GM12878 (cell line): ENCODE measurements at regions not wholly inside any gene's neighbourhood (a gene's known extent, or its start where the extent isn't known, plus 50 kb on each side); places are given as distances from the start of the nearest gene placed in this dataset.

Experiments
- ATAC-seq: fragments of 200-7000 bp; cut with Tn5 transposase; 3 replicates; pipeline ENCODE4 v1.9.1; 2020; ENCODE audit warnings: mild to moderate bottlenecking, moderate library complexity
- BruUV-seq: library from RNA; stranded (reverse); fragments of 400-500 nt; replicated peaks from 2 replicates; lab custom pipeline; 2021; lab: Mats Ljungman, UMichigan
- CTCF ChIA-PET: fragments of 300-600 bp; sonication (Branson Sonifier 250); formaldehyde crosslinking; extraction: SDS; loops from one replicate; lab custom pipeline; 2021; ENCODE audit warnings: inconsistent platforms; lab: Yijun Ruan, JAX
- POLR2A ChIA-PET: fragments of 350-600 bp; formaldehyde crosslinking; extraction: SDS; loops from one replicate; lab custom pipeline; 2021; ENCODE audit warnings: inconsistent platforms; lab: Charles Lee
- RAD21 ChIA-PET: fragments of 300-600 bp; sonication (Branson Sonifier 250); formaldehyde crosslinking; loops from one replicate; lab custom pipeline; 2023; ENCODE audit warnings: antibody characterized with exemption; ENCODE audit not compliant: unreplicated experiment; lab: Charles Lee
- SMC1A ChIA-PET: fragments of 300-600 bp; sonication (Branson Sonifier 250); formaldehyde crosslinking; loops from one replicate; lab custom pipeline; 2023; ENCODE audit not compliant: unreplicated experiment, uncharacterized antibody; lab: Charles Lee
- DNase-seq: peaks from one replicate; pipeline ENCODE4 v3.0.0-alpha.2; 2011; ENCODE audit warnings: low read depth, low spot score
- FAIRE-seq: peaks from 3 replicates; lab custom pipeline; 2011; peaks lifted over from hg19 to GRCh38; lab: Jason Lieb, UNC
- H2AFZ ChIP-seq: 2 replicates; pipeline ENCODE4 v1.6.0; 2011; ENCODE audit warnings: low read depth, low read length, control low read depth; ENCODE audit not compliant: control insufficient read depth
- H3K27ac ChIP-seq: 2 replicates; pipeline ENCODE4 v1.5.1; 2011; ENCODE audit warnings: control low read depth; ENCODE audit not compliant: control insufficient read depth, insufficient read depth
- H3K27me3 ChIP-seq, 2 experiments: replicated peaks in 1 of 2; 2 replicates each; pipeline versions ENCODE4 v1.6.0 to v1.6.1; 2011; ENCODE audit warnings: low read length in 1 of 2; ENCODE audit not compliant: control insufficient read depth in 2 of 2, insufficient read depth in 2 of 2
- H3K36me3 ChIP-seq, 2 experiments: 2 replicates each; pipeline ENCODE4 v1.5.1; 2011; ENCODE audit warnings: low read length in 1 of 2; ENCODE audit not compliant: control insufficient read depth in 2 of 2, insufficient read depth in 2 of 2
- H3K4me1 ChIP-seq: 2 replicates; pipeline ENCODE4 v1.6.1; 2011; ENCODE audit warnings: mild to moderate bottlenecking, low read length, moderate library complexity, mixed read lengths; ENCODE audit not compliant: control insufficient read depth, insufficient read depth
- H3K4me2 ChIP-seq: 2 replicates; pipeline ENCODE4 v1.6.0; 2011; ENCODE audit warnings: control low read depth; ENCODE audit not compliant: control insufficient read depth, insufficient read depth
- H3K4me3 ChIP-seq: fragments of 200-600 bp; sonication (generic); 2 replicates; pipeline ENCODE4 v1.5.1; 2016
- H3K79me2 ChIP-seq: 2 replicates; pipeline ENCODE4 v1.6.0; 2011; ENCODE audit warnings: low read length; ENCODE audit not compliant: control insufficient read depth, insufficient read depth
- H3K9ac ChIP-seq: 2 replicates; pipeline ENCODE4 v1.8.0; 2011; ENCODE audit warnings: low read length, control low read depth, mixed read lengths; ENCODE audit not compliant: control insufficient read depth, insufficient read depth
- H3K9me3 ChIP-seq: replicated peaks from 3 replicates; pipeline ENCODE4 v1.5.1; 2011; ENCODE audit warnings: mild to moderate bottlenecking, low read length; ENCODE audit not compliant: control insufficient read depth, insufficient read depth
- H4K20me1 ChIP-seq: 2 replicates; pipeline ENCODE4 v1.6.0; 2011; ENCODE audit not compliant: control insufficient read depth, insufficient read depth
- DPF2 ChIP-seq: fragments of 450-650 bp; IDR thresholded peaks from 2 replicates; pipeline ENCODE4 v1.6.1; 2017; ENCODE audit warnings: mild to moderate bottlenecking
- IKZF2 ChIP-seq, 2 experiments: fragments of 450-650 bp; IDR thresholded peaks; 2 replicates each; pipeline ENCODE4 v1.6.1; 2017; ENCODE audit warnings: mild to moderate bottlenecking in 2 of 2, moderate library complexity in 2 of 2
- RB1 ChIP-seq: fragments of 450-650 bp; formaldehyde crosslinking; IDR thresholded peaks from 2 replicates; pipeline ENCODE4 v1.6.1; 2017; ENCODE audit warnings: mild to moderate bottlenecking, borderline replicate concordance
- SMAD1 ChIP-seq: fragments of 450-650 bp; IDR thresholded peaks from 2 replicates; pipeline ENCODE4 v1.6.1; 2018; ENCODE audit warnings: mild to moderate bottlenecking, low read depth; ENCODE audit not compliant: partially characterized antibody
- USF1 ChIP-seq: IDR thresholded peaks from 2 replicates; pipeline ENCODE4 v1.6.1; 2011; ENCODE audit warnings: borderline replicate concordance, low read depth, mild to moderate bottlenecking, moderate library complexity, mixed read lengths, low read length; ENCODE audit not compliant: insufficient read depth; ENCODE audit errors: extremely low read length
- ZNF622 ChIP-seq: fragments of 450-650 bp; IDR thresholded peaks from 2 replicates; pipeline ENCODE4 v1.6.1; 2017; ENCODE audit warnings: mild to moderate bottlenecking, inconsistent platforms
- ZZZ3 ChIP-seq: IDR thresholded peaks from 2 replicates; pipeline ENCODE4 v1.6.1; 2011; ENCODE audit warnings: low read depth; ENCODE audit not compliant: control insufficient read depth, insufficient read length
- WGBS: methylation state at CpG from one replicate; pipeline ENCODE4 v1.1.6; 2016; ENCODE audit warnings: low lambda C conversion rate; ENCODE audit not compliant: insufficient replicate concordance, insufficient coverage; ENCODE audit errors: missing lambda C conversion rate; 5-methylcytosine and 5-hydroxymethylcytosine counted together
- in situ Hi-C: fragments of 300-500 bp; cut with MboI; formaldehyde crosslinking; loops from 9 replicates; pipeline ENCODE4 v1.14.3; 2018; ENCODE audit warnings: mixed read lengths
- intact Hi-C: fragments of 100-400 bp; cut with micrococcal nuclease; formaldehyde crosslinking; loops from one replicate; pipeline ENCODE4 v1.14.2; 2022; ENCODE audit not compliant: unreplicated experiment
- TF ChIP-seq, protein P1 (sequence below): fragments of 450-650 bp; IDR thresholded peaks from 2 replicates; pipeline ENCODE4 v1.6.1; 2017; ENCODE audit warnings: antibody characterized with exemption, mild to moderate bottlenecking, moderate library complexity
- TF ChIP-seq, protein P2 (sequence below): IDR thresholded peaks from 2 replicates; pipeline ENCODE4 v1.6.1; 2012; ENCODE audit warnings: low read depth, low read length, improper control_type of control experiment

DNA sequence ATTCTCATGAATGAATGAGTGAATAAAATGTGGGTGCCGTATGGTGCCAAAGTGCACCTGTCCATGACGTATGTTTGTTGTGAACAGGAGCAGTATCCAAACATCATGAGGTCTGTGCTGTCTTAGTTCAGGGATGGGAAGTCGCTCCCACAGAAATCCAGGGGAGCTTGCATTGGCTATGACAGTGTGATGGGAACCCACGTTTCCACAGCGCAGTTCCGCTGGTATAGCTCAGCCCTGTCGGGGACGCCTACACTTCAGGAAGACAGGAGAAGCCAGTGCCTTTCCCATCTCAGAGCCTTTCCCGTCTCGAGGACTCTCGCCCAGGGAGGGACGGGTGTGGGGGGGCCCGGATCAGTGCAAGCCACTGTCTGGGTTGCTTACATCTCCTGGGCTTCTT, 69.8 kb downstream of the DACT2 start:
- ChIA-PET RAD21 (no interaction called here), CTCF (no interaction called here), SMC1A (no interaction called here), POLR2A (no interaction called here)
- ATAC-seq = no peak
- no TSS peak for BruUV-seq
- H3K4me2 ChIP-seq = no peak overlapping the region
- no peak for DNase-seq
- no peaks in the 10 kb centered on the region for H3K79me2 ChIP-seq
- in situ Hi-C loops (no loop called here), intact Hi-C loops (no loop called here)
- H2AFZ ChIP-seq = no peak overlapping the region
- WGBS = 11% methylated on average over 12 of the region's 13 CpGs
- no peak overlapping the region for H3K27ac ChIP-seq
- no peak overlapping the region for H3K4me3 ChIP-seq
- no peak for TF ChIP-seq IKZF2 (IDR thresholded peaks at IDR 0.05)
- no peak for TF ChIP-seq DPF2
- no peak for TF ChIP-seq RB1
- no peak for TF ChIP-seq ZZZ3
- TF ChIP-seq SMAD1 = no peak
- TF ChIP-seq, protein P1, sequence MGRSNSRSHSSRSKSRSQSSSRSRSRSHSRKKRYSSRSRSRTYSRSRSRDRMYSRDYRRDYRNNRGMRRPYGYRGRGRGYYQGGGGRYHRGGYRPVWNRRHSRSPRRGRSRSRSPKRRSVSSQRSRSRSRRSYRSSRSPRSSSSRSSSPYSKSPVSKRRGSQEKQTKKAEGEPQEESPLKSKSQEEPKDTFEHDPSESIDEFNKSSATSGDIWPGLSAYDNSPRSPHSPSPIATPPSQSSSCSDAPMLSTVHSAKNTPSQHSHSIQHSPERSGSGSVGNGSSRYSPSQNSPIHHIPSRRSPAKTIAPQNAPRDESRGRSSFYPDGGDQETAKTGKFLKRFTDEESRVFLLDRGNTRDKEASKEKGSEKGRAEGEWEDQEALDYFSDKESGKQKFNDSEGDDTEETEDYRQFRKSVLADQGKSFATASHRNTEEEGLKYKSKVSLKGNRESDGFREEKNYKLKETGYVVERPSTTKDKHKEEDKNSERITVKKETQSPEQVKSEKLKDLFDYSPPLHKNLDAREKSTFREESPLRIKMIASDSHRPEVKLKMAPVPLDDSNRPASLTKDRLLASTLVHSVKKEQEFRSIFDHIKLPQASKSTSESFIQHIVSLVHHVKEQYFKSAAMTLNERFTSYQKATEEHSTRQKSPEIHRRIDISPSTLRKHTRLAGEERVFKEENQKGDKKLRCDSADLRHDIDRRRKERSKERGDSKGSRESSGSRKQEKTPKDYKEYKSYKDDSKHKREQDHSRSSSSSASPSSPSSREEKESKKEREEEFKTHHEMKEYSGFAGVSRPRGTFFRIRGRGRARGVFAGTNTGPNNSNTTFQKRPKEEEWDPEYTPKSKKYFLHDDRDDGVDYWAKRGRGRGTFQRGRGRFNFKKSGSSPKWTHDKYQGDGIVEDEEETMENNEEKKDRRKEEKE = no peak
- TF ChIP-seq USF1 = no peak
- TF ChIP-seq, protein P2, sequence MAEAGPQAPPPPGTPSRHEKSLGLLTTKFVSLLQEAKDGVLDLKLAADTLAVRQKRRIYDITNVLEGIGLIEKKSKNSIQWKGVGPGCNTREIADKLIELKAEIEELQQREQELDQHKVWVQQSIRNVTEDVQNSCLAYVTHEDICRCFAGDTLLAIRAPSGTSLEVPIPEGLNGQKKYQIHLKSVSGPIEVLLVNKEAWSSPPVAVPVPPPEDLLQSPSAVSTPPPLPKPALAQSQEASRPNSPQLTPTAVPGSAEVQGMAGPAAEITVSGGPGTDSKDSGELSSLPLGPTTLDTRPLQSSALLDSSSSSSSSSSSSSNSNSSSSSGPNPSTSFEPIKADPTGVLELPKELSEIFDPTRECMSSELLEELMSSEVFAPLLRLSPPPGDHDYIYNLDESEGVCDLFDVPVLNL = no peak
- no peak for TF ChIP-seq ZNF622
- H3K9me3 ChIP-seq = no peaks in the 10 kb centered on the region
- no peak for FAIRE-seq
- no peaks in the 10 kb centered on the region for H3K4me1 ChIP-seq
- H3K36me3 ChIP-seq = no peaks in the 10 kb centered on the region
- H3K9ac ChIP-seq = no peak overlapping the region
- H4K20me1 ChIP-seq = no peaks in the 10 kb centered on the region
- no peaks in the 10 kb centered on the region for H3K27me3 ChIP-seq
